ENCODE measurements at regions not wholly inside any gene's neighbourhood (a gene's known extent, or its start where the extent isn't known, plus 50 kb on each side); places are given as distances from the start of the nearest gene placed in this dataset.

GRCh38 chr10:91135113-91135512 is 85.3 kb upstream of the PCGF5 start:
- no peak for TF ChIP-seq REST (IDR thresholded peaks at IDR 0.05; ENCODE audit: insufficient replicate concordance, low read depth)
- TF ChIP-seq CTCF (IDR thresholded peaks at IDR 0.05; ENCODE audit: insufficient read depth, low read length): no peak
- no peak for TF ChIP-seq GABPA (IDR thresholded peaks at IDR 0.05; ENCODE audit: low read depth)
- TF ChIP-seq SPI1 (IDR thresholded peaks at IDR 0.05; ENCODE audit: borderline replicate concordance, low read depth): no peak
- TF ChIP-seq POLR2AphosphoS5 (IDR thresholded peaks at IDR 0.05; ENCODE audit: low read depth): no peak
- H3K4me3 ChIP-seq (replicated peaks; ENCODE audit: insufficient read depth, low read length): no peak overlapping the region
- peaks cover 2% of the 10 kb centered on the region for H3K27me3 ChIP-seq (ENCODE audit: insufficient read depth, poor library complexity, severe bottlenecking)
- DNase-seq (ENCODE audit: low read depth in 1 of 2, low spot score in 1 of 2): no peak
- H3K27ac ChIP-seq (replicated peaks): no peak overlapping the region

GRCh38 chr10:91137011-91137643 is 83.3 kb upstream of the PCGF5 start:
- Histone ChIP-seq H3K27ac (replicated peaks) (no peak overlapping the region), H3K4me3 (replicated peaks; ENCODE audit: insufficient read depth, low read length) (no peak overlapping the region), H3K27me3 (ENCODE audit: insufficient read depth, poor library complexity, severe bottlenecking) (peaks cover under 1% of the 10 kb centered on the region)
- TF ChIP-seq POLR2AphosphoS5 (IDR thresholded peaks at IDR 0.05; ENCODE audit: low read depth) (no peak), SPI1 (IDR thresholded peaks at IDR 0.05; ENCODE audit: borderline replicate concordance, low read depth) (no peak), GABPA (IDR thresholded peaks at IDR 0.05; ENCODE audit: low read depth) (no peak), CTCF (IDR thresholded peaks at IDR 0.05; ENCODE audit: insufficient read depth, low read length) (no peak), REST (IDR thresholded peaks at IDR 0.05; ENCODE audit: insufficient replicate concordance, low read depth) (no peak)
- no peak for DNase-seq (ENCODE audit: low read depth in 1 of 2, low spot score in 1 of 2)

- no peak for DNase-seq (ENCODE audit: low read depth in 1 of 2, low spot score in 1 of 2)
- Histone ChIP-seq H3K4me3 (replicated peaks; ENCODE audit: insufficient read depth, low read length) (no peak overlapping the region), H3K27me3 (ENCODE audit: insufficient read depth, poor library complexity, severe bottlenecking) (no peaks in the 10 kb centered on the region), H3K27ac (replicated peaks) (no peak overlapping the region)
- TF ChIP-seq CTCF (IDR thresholded peaks at IDR 0.05; ENCODE audit: insufficient read depth, low read length) (no peak), REST (IDR thresholded peaks at IDR 0.05; ENCODE audit: insufficient replicate concordance, low read depth) (no peak), POLR2AphosphoS5 (IDR thresholded peaks at IDR 0.05; ENCODE audit: low read depth) (no peak), SPI1 (IDR thresholded peaks at IDR 0.05; ENCODE audit: borderline replicate concordance, low read depth) (no peak), GABPA (IDR thresholded peaks at IDR 0.05; ENCODE audit: low read depth) (no peak)
These were observed 82.6 kb upstream of the PCGF5 start for GRCh38 chr10:91137822-91138221.

Data from HL-60 (cell line).